PFSK-1 (cell line): ENCODE measurements at regions not wholly inside any gene's neighbourhood (a gene's known extent, or its start where the extent isn't known, plus 50 kb on each side); places are given as distances from the start of the nearest gene placed in this dataset.

Experiments
- FOXP2 ChIP-seq: optimal IDR thresholded peaks from 2 replicates; pipeline ENCODE3; 2011; ENCODE audit warnings: borderline replicate concordance, control low read depth, inconsistent platforms; ENCODE audit not compliant: insufficient read depth; ENCODE audit errors: extremely low read length, extremely low read depth
- POLR2AphosphoS5 ChIP-seq: IDR thresholded peaks from 2 replicates; pipeline ENCODE4 v1.6.1; 2012; ENCODE audit warnings: low read depth, mild to moderate bottlenecking, control low read depth, low read length, moderate library complexity
- REST ChIP-seq, 2 experiments: IDR thresholded peaks; 2 replicates each; pipeline versions ENCODE4 v1.6.1 to v1.8.0; 2011 to 2012; ENCODE audit warnings: low read depth in 2 of 2, low read length in 2 of 2, control low read depth in 1 of 2, inconsistent platforms in 1 of 2, mild to moderate bottlenecking in 1 of 2, moderate library complexity in 1 of 2; ENCODE audit not compliant: insufficient read depth in 1 of 2
- SIN3A ChIP-seq: IDR thresholded peaks from 2 replicates; pipeline ENCODE4 v1.6.1; 2012; ENCODE audit warnings: mild to moderate bottlenecking, low read length, moderate library complexity, borderline replicate concordance; ENCODE audit not compliant: insufficient read depth
- TAF1 ChIP-seq: IDR thresholded peaks from 2 replicates; pipeline ENCODE4 v1.6.1; 2012; ENCODE audit warnings: low read length, control low read depth, borderline replicate concordance; ENCODE audit not compliant: insufficient read depth

GRCh38 chr1:55997536-55997935 is 581.8 kb downstream of the PLPP3 start:
- TF ChIP-seq TAF1 = no peak
- no peak for TF ChIP-seq FOXP2
- TF ChIP-seq REST (IDR thresholded peaks at IDR 0.05; ENCODE audit: insufficient read depth in 1 of 2, low read depth in 2 of 2, low read length in 2 of 2) = no peak
- no peak for TF ChIP-seq POLR2AphosphoS5
- TF ChIP-seq SIN3A = no peak

- TF ChIP-seq FOXP2 (no peak), TAF1 (no peak), REST (IDR thresholded peaks at IDR 0.05; ENCODE audit: insufficient read depth in 1 of 2, low read depth in 2 of 2, low read length in 2 of 2) (no peak), SIN3A (no peak), POLR2AphosphoS5 (no peak)
Measured at GRCh38 chr1:55993646-55994318, 585.6 kb downstream of the PLPP3 start.

GRCh38 chr1:55990007-55990406 is 589.4 kb downstream of the PLPP3 start:
- no peak for TF ChIP-seq SIN3A
- TF ChIP-seq POLR2AphosphoS5 = no peak
- TF ChIP-seq REST (IDR thresholded peaks at IDR 0.05; ENCODE audit: insufficient read depth in 1 of 2, low read depth in 2 of 2, low read length in 2 of 2) = no peak
- TF ChIP-seq TAF1 = no peak
- no peak for TF ChIP-seq FOXP2

- TF ChIP-seq TAF1 (no peak), SIN3A (no peak), POLR2AphosphoS5 (no peak), FOXP2 (no peak), REST (IDR thresholded peaks at IDR 0.05; ENCODE audit: insufficient read depth in 1 of 2, low read depth in 2 of 2, low read length in 2 of 2) (no peak)
Measured at GRCh38 chr1:55988963-55989452, 590.4 kb downstream of the PLPP3 start.
